ENCODE measurements at regions not wholly inside any gene's neighbourhood (a gene's known extent, or its start where the extent isn't known, plus 50 kb on each side); places are given as distances from the start of the nearest gene placed in this dataset.

- DNase-seq (ENCODE audit: low read depth in 2 of 2, low spot score in 1 of 2), result no peak
Observed at GRCh38 chr5:18872978-18873377, 1115.0 kb downstream of the CDH18 start.

- DNase-seq (ENCODE audit: low read depth in 2 of 2, low spot score in 1 of 2), result no peak
Observed at GRCh38 chr5:18876565-18876964, 1111.4 kb downstream of the CDH18 start.

GRCh38 chr5:18881615-18882014, 1106.4 kb downstream of the CDH18 start:
- DNase-seq (ENCODE audit: low read depth in 2 of 2, low spot score in 1 of 2), result no peak

GRCh38 chr5:18882154-18882553, 1105.8 kb downstream of the CDH18 start:
- no peak for DNase-seq (ENCODE audit: low read depth in 2 of 2, low spot score in 1 of 2)

GRCh38 chr5:18888821-18889220, 1099.2 kb downstream of the CDH18 start:
- DNase-seq (ENCODE audit: low read depth in 2 of 2, low spot score in 1 of 2), result no peak

- DNase-seq (ENCODE audit: low read depth in 2 of 2, low spot score in 1 of 2), result no peak
Observed at GRCh38 chr5:18900644-18901043, 1087.4 kb downstream of the CDH18 start.

- no peak for DNase-seq (ENCODE audit: low read depth in 2 of 2, low spot score in 1 of 2)
Observed at GRCh38 chr5:18920966-18921365, 1067.0 kb downstream of the CDH18 start.

GRCh38 chr5:18932081-18932480, 1055.9 kb downstream of the CDH18 start:
- no peak for DNase-seq (ENCODE audit: low read depth in 2 of 2, low spot score in 1 of 2)

- DNase-seq (ENCODE audit: low read depth in 2 of 2, low spot score in 1 of 2), result no peak
Observed at GRCh38 chr5:18944771-18945170, 1043.2 kb downstream of the CDH18 start.

- no peak for DNase-seq (ENCODE audit: low read depth in 2 of 2, low spot score in 1 of 2)
Observed at GRCh38 chr5:18954239-18954638, 1033.8 kb downstream of the CDH18 start.

GRCh38 chr5:18959535-18959934, 1028.5 kb downstream of the CDH18 start:
- no peak for DNase-seq (ENCODE audit: low read depth in 2 of 2, low spot score in 1 of 2)

- DNase-seq (ENCODE audit: low read depth in 2 of 2, low spot score in 1 of 2), result no peak
Observed at GRCh38 chr5:18961234-18961633, 1026.8 kb downstream of the CDH18 start.

- no peak for DNase-seq (ENCODE audit: low read depth in 2 of 2, low spot score in 1 of 2)
Observed at GRCh38 chr5:18965893-18966292, 1022.1 kb downstream of the CDH18 start.

GRCh38 chr5:18967637-18968036, 1020.4 kb downstream of the CDH18 start:
- no peak for DNase-seq (ENCODE audit: low read depth in 2 of 2, low spot score in 1 of 2)

GRCh38 chr5:18968966-18969365, 1019.0 kb downstream of the CDH18 start:
- no peak for DNase-seq (ENCODE audit: low read depth in 2 of 2, low spot score in 1 of 2)

- DNase-seq (ENCODE audit: low read depth in 2 of 2, low spot score in 1 of 2), result no peak
Observed at GRCh38 chr5:18970000-18970399, 1018.0 kb downstream of the CDH18 start.

GRCh38 chr5:18972177-18972576, 1015.8 kb downstream of the CDH18 start:
- DNase-seq (ENCODE audit: low read depth in 2 of 2, low spot score in 1 of 2), result no peak

GRCh38 chr5:18975624-18976023, 1012.4 kb downstream of the CDH18 start:
- no peak for DNase-seq (ENCODE audit: low read depth in 2 of 2, low spot score in 1 of 2)

GRCh38 chr5:18977880-18978279, 1010.1 kb downstream of the CDH18 start:
- DNase-seq (ENCODE audit: low read depth in 2 of 2, low spot score in 1 of 2), result no peak

GRCh38 chr5:18984559-18985080, 1003.4 kb downstream of the CDH18 start:
- no peak for DNase-seq (ENCODE audit: low read depth in 2 of 2, low spot score in 1 of 2)

GRCh38 chr5:18985171-18985758, 1002.7 kb downstream of the CDH18 start:
- DNase-seq (ENCODE audit: low read depth in 2 of 2, low spot score in 1 of 2), result no peak

GRCh38 chr5:18987101-18987500, 1000.9 kb downstream of the CDH18 start:
- no peak for DNase-seq (ENCODE audit: low read depth in 2 of 2, low spot score in 1 of 2)

GRCh38 chr5:18990852-18991251, 997.1 kb downstream of the CDH18 start:
- no peak for DNase-seq (ENCODE audit: low read depth in 2 of 2, low spot score in 1 of 2)

All from stimulated activated CD8-positive, alpha-beta memory T cell treated with anti-CD3 and anti-CD28 coated beads, Interleukin-4, amount 100 ng/mL, for 4 hours (primary cell).